ENCODE measurements at regions not wholly inside any gene's neighbourhood (a gene's known extent, or its start where the extent isn't known, plus 50 kb on each side); places are given as distances from the start of the nearest gene placed in this dataset.
"Not testable (repeated sequence)": the region's sequence is repeated elsewhere in the genome, so short reads cannot be mapped to it uniquely, and the experiment has no call there.

- DNase-seq: no peak
These were observed 60.2 kb downstream of the TFAP2C start for GRCh38 chr20:56689318-56689717.

GRCh38 chr20:56689852-56690485 is 60.9 kb downstream of the TFAP2C start:
- no peak for DNase-seq

GRCh38 chr20:56690531-56691175 is 61.5 kb downstream of the TFAP2C start:
- DNase-seq: no peak

- DNase-seq: no peak
These were observed 62.4 kb downstream of the TFAP2C start for GRCh38 chr20:56691325-56691998.

GRCh38 chr20:56693217-56693616 is 64.1 kb downstream of the TFAP2C start:
- DNase-seq: no peak

GRCh38 chr20:56697476-56697875 is 68.4 kb downstream of the TFAP2C start:
- no peak for DNase-seq

- no peak for DNase-seq
These were observed 69.2 kb downstream of the TFAP2C start for GRCh38 chr20:56698297-56698696.

GRCh38 chr20:56698749-56699148 is 69.6 kb downstream of the TFAP2C start:
- DNase-seq: no peak

- DNase-seq: no peak
These were observed 74.1 kb downstream of the TFAP2C start for GRCh38 chr20:56702931-56703840.

GRCh38 chr20:56706867-56707360 is 77.8 kb downstream of the TFAP2C start:
- no peak for DNase-seq

- DNase-seq: no peak
These were observed 79.9 kb downstream of the TFAP2C start for GRCh38 chr20:56708991-56709390.

- DNase-seq: no peak
These were observed 81.0 kb downstream of the TFAP2C start for GRCh38 chr20:56710125-56710524.

- DNase-seq: not testable (repeated sequence)
These were observed 81.5 kb downstream of the TFAP2C start for GRCh38 chr20:56710577-56710976.

- no peak for DNase-seq
These were observed 81.9 kb downstream of the TFAP2C start for GRCh38 chr20:56711018-56711417.

GRCh38 chr20:56715309-56715708 is 86.2 kb downstream of the TFAP2C start:
- no peak for DNase-seq

- no peak for DNase-seq
These were observed 86.9 kb downstream of the TFAP2C start for GRCh38 chr20:56715902-56716519.

GRCh38 chr20:56716806-56717205 is 87.7 kb downstream of the TFAP2C start:
- no peak for DNase-seq

GRCh38 chr20:56718816-56719215 is 89.7 kb downstream of the TFAP2C start:
- no peak for DNase-seq

- DNase-seq: no peak
These were observed 91.6 kb downstream of the TFAP2C start for GRCh38 chr20:56720620-56721213.

GRCh38 chr20:56722042-56722441 is 92.9 kb downstream of the TFAP2C start:
- DNase-seq: no peak

- no peak for DNase-seq
These were observed 94.2 kb downstream of the TFAP2C start for GRCh38 chr20:56723331-56723730.

- DNase-seq: no peak
These were observed 95.2 kb downstream of the TFAP2C start for GRCh38 chr20:56724241-56724757.
